A204.1 (cell line): ENCODE measurements at regions not wholly inside any gene's neighbourhood (a gene's known extent, or its start where the extent isn't known, plus 50 kb on each side); places are given as distances from the start of the nearest gene placed in this dataset.
"Not testable (repeated sequence)": the region's sequence is repeated elsewhere in the genome, so short reads cannot be mapped to it uniquely, and the experiment has no call there.

ENCODE experiments used
- FAIRE-seq: peaks from 2 replicates; lab custom pipeline; 2012; peaks lifted over from hg19 to GRCh38; lab: Jason Lieb, UNC

GRCh38 chr7:35975851-35976454, 175.1 kb downstream of the SEPTIN7 start:
- peak; percentile 81 for FAIRE-seq

GRCh38 chr7:35978816-35979640, 174.0 kb upstream of the EEPD1 start:
- FAIRE-seq, result not testable (repeated sequence)

GRCh38 chr7:35982600-35982999, 170.5 kb upstream of the EEPD1 start:
- no peak for FAIRE-seq

- FAIRE-seq, result no peak
Measured at GRCh38 chr7:35983626-35984025, 169.4 kb upstream of the EEPD1 start.

GRCh38 chr7:35985126-35985754, 167.8 kb upstream of the EEPD1 start:
- FAIRE-seq, result no peak

GRCh38 chr7:35987016-35987415, 166.0 kb upstream of the EEPD1 start:
- no peak for FAIRE-seq

GRCh38 chr7:35988105-35988504, 164.9 kb upstream of the EEPD1 start:
- no peak for FAIRE-seq

GRCh38 chr7:35988818-35989217, 164.2 kb upstream of the EEPD1 start:
- FAIRE-seq, result no peak

- no peak for FAIRE-seq
Measured at GRCh38 chr7:35991511-35992232, 161.4 kb upstream of the EEPD1 start.

GRCh38 chr7:35992436-35992835, 160.6 kb upstream of the EEPD1 start:
- no peak for FAIRE-seq

- no peak for FAIRE-seq
Measured at GRCh38 chr7:35993113-35993512, 159.9 kb upstream of the EEPD1 start.

GRCh38 chr7:35993676-35994606, 159.1 kb upstream of the EEPD1 start:
- FAIRE-seq, result no peak

GRCh38 chr7:35995334-35995733, 157.7 kb upstream of the EEPD1 start:
- no peak for FAIRE-seq

- no peak for FAIRE-seq
Measured at GRCh38 chr7:35998481-35998880, 154.6 kb upstream of the EEPD1 start.

- no peak for FAIRE-seq
Measured at GRCh38 chr7:36001546-36001945, 151.5 kb upstream of the EEPD1 start.

GRCh38 chr7:36002900-36003299, 150.2 kb upstream of the EEPD1 start:
- no peak for FAIRE-seq

GRCh38 chr7:36003343-36003742, 149.7 kb upstream of the EEPD1 start:
- FAIRE-seq, result no peak

GRCh38 chr7:36005293-36005692, 147.8 kb upstream of the EEPD1 start:
- no peak for FAIRE-seq

GRCh38 chr7:36005876-36006275, 147.2 kb upstream of the EEPD1 start:
- no peak for FAIRE-seq

GRCh38 chr7:36006636-36007229, 146.3 kb upstream of the EEPD1 start:
- no peak for FAIRE-seq
